GM12878 (cell line): ENCODE measurements at regions not wholly inside any gene's neighbourhood (a gene's known extent, or its start where the extent isn't known, plus 50 kb on each side); places are given as distances from the start of the nearest gene placed in this dataset.

Experiments used
- BMI1 ChIP-seq: fragments of 450-650 bp; IDR thresholded peaks from 2 replicates; pipeline ENCODE4 v1.6.1; 2016; ENCODE audit warnings: mild to moderate bottlenecking, moderate library complexity, borderline replicate concordance
- CEBPZ ChIP-seq: fragments of 150-350 bp; IDR thresholded peaks from 2 replicates; pipeline ENCODE4 v1.6.1; 2016; ENCODE audit warnings: low read depth, low read length
- CHD1 ChIP-seq: IDR thresholded peaks from 2 replicates; pipeline ENCODE4 v1.6.1; 2012; ENCODE audit warnings: low read depth, low read length, improper control_type of control experiment
- CHD4 ChIP-seq: fragments of 200-600 bp; sonication (generic); IDR thresholded peaks from 2 replicates; pipeline ENCODE4 v1.6.1; 2016; ENCODE audit warnings: mild to moderate bottlenecking
- CTCF ChIP-seq, 3 experiments: IDR thresholded peaks in 2 of 3; conservative IDR thresholded peaks in 1 of 3; 2 replicates each; pipeline ENCODE4 v1.5.1; 2011; ENCODE audit warnings: low read depth in 3 of 3, low read length in 3 of 3, mild to moderate bottlenecking in 3 of 3, control low read depth in 2 of 3, moderate library complexity in 2 of 3, inconsistent platforms in 1 of 3, mixed read lengths in 1 of 3; ENCODE audit not compliant: control insufficient read depth in 2 of 3, insufficient read depth in 1 of 3; ENCODE audit errors: extremely low read depth in 1 of 3
- EZH2 ChIP-seq: IDR thresholded peaks from 2 replicates; pipeline ENCODE4 v1.6.1; 2012; ENCODE audit warnings: low read depth, mild to moderate bottlenecking, control low read depth, inconsistent platforms, low read length, borderline replicate concordance; ENCODE audit not compliant: control insufficient read depth
- GABPA ChIP-seq: IDR thresholded peaks from 2 replicates; pipeline ENCODE4 v1.6.1; 2014; ENCODE audit warnings: antibody characterized with exemption, low read depth, mild to moderate bottlenecking, inconsistent platforms
- JUNB ChIP-seq: IDR thresholded peaks from 2 replicates; pipeline ENCODE4 v1.6.1; 2016; ENCODE audit warnings: antibody characterized with exemption, mild to moderate bottlenecking
- MLLT1 ChIP-seq: fragments of 450-650 bp; IDR thresholded peaks from 2 replicates; pipeline ENCODE4 v1.6.1; 2016; ENCODE audit warnings: mild to moderate bottlenecking
- POLR2A ChIP-seq: IDR thresholded peaks from 2 replicates; pipeline ENCODE4 v1.6.1; 2011; ENCODE audit warnings: low read depth, mild to moderate bottlenecking, low read length
- SIN3A ChIP-seq: IDR thresholded peaks from 2 replicates; pipeline ENCODE4 v1.6.1; 2012; ENCODE audit warnings: low read depth, low read length, improper control_type of control experiment
- SMAD1 ChIP-seq: fragments of 450-650 bp; IDR thresholded peaks from 2 replicates; pipeline ENCODE4 v1.6.1; 2018; ENCODE audit warnings: mild to moderate bottlenecking, low read depth; ENCODE audit not compliant: partially characterized antibody
- YY1 ChIP-seq: IDR thresholded peaks from 2 replicates; pipeline ENCODE4 v1.6.1; 2011; ENCODE audit warnings: low read depth, mild to moderate bottlenecking, low read length

DNA sequence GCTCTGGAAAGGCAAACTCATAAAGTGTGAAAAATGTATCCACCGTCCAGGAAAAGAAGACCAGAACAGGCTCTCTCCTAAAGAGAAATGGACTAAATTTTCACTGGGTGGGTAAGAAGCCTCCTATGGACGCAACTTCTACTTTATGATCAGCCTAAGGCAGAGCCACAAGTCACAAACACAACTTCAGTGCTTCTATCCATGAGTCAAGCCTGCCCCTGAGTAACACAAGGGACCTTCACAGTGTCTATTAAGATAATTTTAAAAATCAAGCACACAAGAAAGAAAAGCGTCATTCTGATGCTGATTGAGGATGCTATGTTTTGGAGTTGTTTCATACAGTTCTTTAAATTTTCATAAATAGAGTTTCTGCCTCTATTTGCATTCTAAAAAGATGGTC is 601.7 kb upstream of the ARID1B start:
- no peak for TF ChIP-seq MLLT1
- no peak for TF ChIP-seq SMAD1
- TF ChIP-seq CTCF (IDR thresholded peaks at IDR 0.05 in 2 of 3, conservative IDR thresholded peaks at IDR 0.05 in 1 of 3; ENCODE audit: control insufficient read depth in 2 of 3, extremely low read depth in 1 of 3, insufficient read depth in 1 of 3, low read depth in 3 of 3, low read length in 3 of 3), result no peak
- TF ChIP-seq BMI1, result no peak
- no peak for TF ChIP-seq GABPA
- TF ChIP-seq CEBPZ, result no peak
- TF ChIP-seq CHD1, result no peak
- TF ChIP-seq POLR2A, result no peak
- no peak for TF ChIP-seq JUNB
- TF ChIP-seq CHD4, result no peak
- TF ChIP-seq SIN3A, result no peak
- no peak for TF ChIP-seq YY1
- TF ChIP-seq EZH2, result no peak
